Coronary artery (tissue), 2 donors: ENCODE measurements at regions not wholly inside any gene's neighbourhood (a gene's known extent, or its start where the extent isn't known, plus 50 kb on each side); places are given as distances from the start of the nearest gene placed in this dataset.

Experiments
- DNase-seq: peaks from one replicate; pipeline ENCODE4 v3.0.0-alpha.2; 2017; ENCODE audit warnings: low spot score
- H3K27ac ChIP-seq, 2 donors: fragments of 200-600 bp; sonication (generic); one replicate each; pipeline ENCODE4 v1.5.1; 2016 to 2019
- H3K4me3 ChIP-seq: fragments of 200-600 bp; sonication (generic); 2 replicates; pipeline ENCODE4 v1.5.1; 2016; ENCODE audit warnings: mild to moderate bottlenecking, moderate library complexity
- TF ChIP-seq, protein P1 (sequence below): fragments of 200-600 bp; sonication (generic); IDR thresholded peaks from one replicate; pipeline ENCODE4 v1.5.1; 2019; ENCODE audit warnings: antibody characterized with exemption

DNA sequence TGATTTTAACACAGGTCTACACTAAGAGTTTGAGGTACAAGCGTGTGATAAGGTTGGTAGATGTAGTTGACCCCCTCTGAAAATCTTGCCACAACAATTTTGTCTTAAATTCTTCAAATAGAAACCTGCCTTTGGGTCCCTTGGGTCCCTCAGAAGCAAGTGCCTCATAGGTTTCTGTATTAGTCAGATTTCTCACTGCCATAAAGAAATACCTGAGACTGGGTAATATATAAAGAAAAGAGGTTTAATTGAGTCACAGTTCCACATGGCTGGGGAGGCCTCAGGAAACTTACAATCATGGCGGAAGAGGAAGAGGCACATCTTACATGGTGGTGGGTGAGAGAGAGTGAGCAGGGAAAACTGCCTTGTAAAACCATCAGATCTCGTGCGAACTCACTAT is 301.2 kb downstream of the MAP2K6 start:
- DNase-seq: no peak
- no peak overlapping the region for H3K4me3 ChIP-seq
- TF ChIP-seq, protein P1, sequence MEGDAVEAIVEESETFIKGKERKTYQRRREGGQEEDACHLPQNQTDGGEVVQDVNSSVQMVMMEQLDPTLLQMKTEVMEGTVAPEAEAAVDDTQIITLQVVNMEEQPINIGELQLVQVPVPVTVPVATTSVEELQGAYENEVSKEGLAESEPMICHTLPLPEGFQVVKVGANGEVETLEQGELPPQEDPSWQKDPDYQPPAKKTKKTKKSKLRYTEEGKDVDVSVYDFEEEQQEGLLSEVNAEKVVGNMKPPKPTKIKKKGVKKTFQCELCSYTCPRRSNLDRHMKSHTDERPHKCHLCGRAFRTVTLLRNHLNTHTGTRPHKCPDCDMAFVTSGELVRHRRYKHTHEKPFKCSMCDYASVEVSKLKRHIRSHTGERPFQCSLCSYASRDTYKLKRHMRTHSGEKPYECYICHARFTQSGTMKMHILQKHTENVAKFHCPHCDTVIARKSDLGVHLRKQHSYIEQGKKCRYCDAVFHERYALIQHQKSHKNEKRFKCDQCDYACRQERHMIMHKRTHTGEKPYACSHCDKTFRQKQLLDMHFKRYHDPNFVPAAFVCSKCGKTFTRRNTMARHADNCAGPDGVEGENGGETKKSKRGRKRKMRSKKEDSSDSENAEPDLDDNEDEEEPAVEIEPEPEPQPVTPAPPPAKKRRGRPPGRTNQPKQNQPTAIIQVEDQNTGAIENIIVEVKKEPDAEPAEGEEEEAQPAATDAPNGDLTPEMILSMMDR: no peak
- H3K27ac ChIP-seq: no peak overlapping the region

GRCh38 chr17:69716556-69716955 is 302.1 kb downstream of the MAP2K6 start:
- no peak for DNase-seq
- Histone ChIP-seq H3K4me3 (no peak overlapping the region), H3K27ac (no peak overlapping the region)
- TF ChIP-seq, protein P1: no peak

DNA sequence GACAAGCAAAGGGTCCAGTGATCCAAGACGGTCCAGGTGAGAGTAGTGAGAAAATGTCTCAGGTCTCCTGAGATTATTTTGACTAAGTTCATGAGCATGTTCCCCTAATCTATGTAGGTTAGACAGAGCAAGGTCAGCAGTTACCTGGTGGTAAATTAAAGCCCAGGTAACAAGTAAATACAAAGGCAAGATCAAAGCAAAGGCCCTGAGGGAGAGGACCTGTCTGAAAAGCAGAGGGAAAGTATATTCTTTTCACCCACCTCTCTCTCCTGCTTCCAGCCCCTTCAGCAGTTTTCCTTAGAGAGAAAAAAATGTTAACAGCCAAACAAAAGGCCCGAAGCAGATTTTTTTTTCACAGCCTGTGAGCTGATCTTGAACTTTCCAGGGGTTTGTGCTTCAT is 302.7 kb downstream of the MAP2K6 start:
- H3K27ac ChIP-seq: no peak overlapping the region
- no peak for DNase-seq
- TF ChIP-seq, protein P1: no peak
- no peak overlapping the region for H3K4me3 ChIP-seq

DNA sequence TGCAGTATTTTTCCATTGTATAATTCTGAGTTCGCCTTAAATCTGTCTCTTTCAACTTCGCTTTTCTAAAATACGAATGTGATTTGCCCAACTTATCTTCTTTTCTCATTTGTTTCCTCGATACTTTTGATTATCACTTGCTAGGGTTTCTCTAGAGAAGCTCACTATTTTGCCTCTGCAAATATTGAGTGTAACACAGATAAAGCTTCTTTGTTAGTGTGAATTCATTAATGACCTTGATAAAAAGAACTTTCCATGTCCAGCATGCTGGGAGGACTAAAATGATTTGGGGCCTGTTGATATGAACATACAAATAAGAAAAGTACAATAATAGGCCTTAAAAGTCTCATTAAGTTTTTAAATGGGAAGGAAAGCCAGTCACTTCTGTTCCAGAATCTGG is 303.3 kb downstream of the MAP2K6 start:
- no peak for DNase-seq
- Histone ChIP-seq H3K27ac (no peak overlapping the region), H3K4me3 (no peak overlapping the region)
- TF ChIP-seq, protein P1: no peak

DNA sequence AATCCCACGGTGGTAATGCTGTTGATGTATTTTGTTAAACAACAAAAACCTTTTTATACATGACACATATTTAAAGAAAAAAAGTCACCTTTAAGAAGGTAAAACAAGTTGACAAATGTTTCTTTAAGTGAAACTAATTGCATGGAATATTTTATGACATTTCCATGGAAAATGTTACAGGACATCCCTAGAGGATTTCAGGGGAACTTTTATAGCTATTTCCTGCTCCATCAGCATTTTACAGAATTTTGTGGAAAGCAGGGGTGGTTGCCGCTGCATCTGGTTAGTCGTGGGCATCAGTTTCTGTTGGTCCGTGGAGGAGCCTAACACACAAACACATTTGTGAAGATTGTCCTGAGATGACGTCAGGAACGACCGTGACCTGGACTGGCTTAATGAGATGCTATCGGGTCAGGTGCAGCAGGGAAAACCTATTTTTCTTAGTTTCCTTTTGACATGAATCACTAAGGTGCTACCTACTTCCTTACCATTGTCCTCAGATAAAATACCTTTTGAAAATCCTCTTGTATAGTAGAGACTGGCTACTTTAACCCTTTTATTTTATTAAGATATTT is 305.1 kb downstream of the MAP2K6 start:
- Histone ChIP-seq H3K4me3 (no peak overlapping the region), H3K27ac (no peak overlapping the region)
- DNase-seq: no peak
- TF ChIP-seq, protein P1: no peak

DNA sequence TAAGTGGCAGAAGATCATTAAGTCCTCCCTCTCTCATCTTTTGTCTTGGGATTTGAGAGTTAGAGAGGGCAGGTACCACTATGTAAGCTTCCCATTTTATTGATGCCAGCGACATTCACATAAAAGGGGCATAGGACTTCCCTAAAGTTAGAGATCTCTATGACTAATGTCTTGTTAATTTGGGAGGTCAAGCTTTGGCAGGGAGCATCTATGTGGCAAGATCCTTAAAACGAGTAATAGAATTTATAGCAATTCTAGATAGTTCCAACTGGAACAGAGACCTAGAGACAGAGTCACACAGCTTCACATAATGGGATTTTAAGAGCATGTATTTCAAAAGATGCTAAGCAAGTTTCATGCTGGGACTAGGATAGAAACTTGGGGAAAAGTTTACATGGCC is 308.0 kb downstream of the MAP2K6 start:
- TF ChIP-seq, protein P1: no peak
- Histone ChIP-seq H3K27ac (no peak overlapping the region), H3K4me3 (no peak overlapping the region)
- DNase-seq: no peak

DNA sequence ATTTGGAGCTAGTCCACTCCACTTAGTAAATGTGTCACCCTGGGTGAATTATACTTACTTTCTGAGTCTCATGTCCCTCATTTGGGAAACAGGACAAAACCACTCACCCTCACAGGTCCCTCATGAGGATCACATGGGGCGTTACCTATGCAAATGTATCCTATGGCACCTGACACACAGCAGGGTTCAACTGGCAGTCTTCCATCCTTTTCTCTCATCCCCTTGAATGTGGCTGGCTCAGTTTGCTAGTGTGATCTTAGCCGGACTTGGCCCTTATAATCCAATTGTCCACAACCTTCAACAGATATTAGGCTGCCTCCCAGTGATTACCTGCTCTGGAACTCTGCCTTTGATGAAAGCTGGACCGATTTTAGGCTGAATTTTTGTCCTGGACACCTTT is 308.8 kb downstream of the MAP2K6 start:
- TF ChIP-seq, protein P1: no peak
- no peak for DNase-seq
- H3K4me3 ChIP-seq: no peak overlapping the region
- no peak overlapping the region for H3K27ac ChIP-seq
